Superior temporal gyrus (tissue), 1 donor: ENCODE measurements at regions not wholly inside any gene's neighbourhood (a gene's known extent, or its start where the extent isn't known, plus 50 kb on each side); places are given as distances from the start of the nearest gene placed in this dataset.
A peak's percentile ranks its signal among the peaks of the same experiment; 100 is the strongest.

Experiments
- DNase-seq: peaks from one replicate; pipeline ENCODE4 v3.0.0-alpha.2; 2016; ENCODE audit errors: extremely low spot score

GRCh38 chr18:76571689-76572088, 76.6 kb upstream of the ZNF516 start:
- DNase-seq: no peak

GRCh38 chr18:76570856-76571255, 75.8 kb upstream of the ZNF516 start:
- DNase-seq: no peak

- no peak for DNase-seq
These were observed 74.8 kb upstream of the ZNF516 start for GRCh38 chr18:76569644-76570419.

- no peak for DNase-seq
These were observed 73.7 kb upstream of the ZNF516 start for GRCh38 chr18:76568731-76569130.

- DNase-seq: no peak
These were observed 72.9 kb upstream of the ZNF516 start for GRCh38 chr18:76567835-76568445.

GRCh38 chr18:76566987-76567386, 71.9 kb upstream of the ZNF516 start:
- no peak for DNase-seq

- peak; percentile 43 for DNase-seq
These were observed 70.5 kb upstream of the ZNF516 start for GRCh38 chr18:76565238-76566173.

- DNase-seq: no peak
These were observed 69.7 kb upstream of the ZNF516 start for GRCh38 chr18:76564655-76565237.

- no peak for DNase-seq
These were observed 69.1 kb upstream of the ZNF516 start for GRCh38 chr18:76564117-76564516.

GRCh38 chr18:76562286-76563122, 67.5 kb upstream of the ZNF516 start:
- DNase-seq: no peak

GRCh38 chr18:76558881-76559667, 64.0 kb upstream of the ZNF516 start:
- DNase-seq: no peak

- DNase-seq: no peak
These were observed 62.1 kb upstream of the ZNF516 start for GRCh38 chr18:76557026-76557575.

- no peak for DNase-seq
These were observed 59.6 kb upstream of the ZNF516 start for GRCh38 chr18:76554547-76555222.

- DNase-seq: no peak
These were observed 58.9 kb upstream of the ZNF516 start for GRCh38 chr18:76553715-76554546.

- DNase-seq: no peak
These were observed 53.5 kb upstream of the ZNF516 start for GRCh38 chr18:76548541-76548940.

- no peak for DNase-seq
These were observed 52.3 kb upstream of the ZNF516 start for GRCh38 chr18:76547296-76547695.

- no peak for DNase-seq
These were observed 51.4 kb upstream of the ZNF516 start for GRCh38 chr18:76546436-76546835.

- DNase-seq: no peak
These were observed 51.0 kb upstream of the ZNF516 start for GRCh38 chr18:76546088-76546435.
